A549 (cell line): ENCODE measurements at regions not wholly inside any gene's neighbourhood (a gene's known extent, or its start where the extent isn't known, plus 50 kb on each side); places are given as distances from the start of the nearest gene placed in this dataset.

Experiments
- BCL3 ChIP-seq: fragments of >200 bp; sonication (Bioruptor Twin); formaldehyde crosslinking; IDR thresholded peaks from 3 replicates; pipeline ENCODE4 v1.6.1; 2016
- CTCF ChIP-seq: fragments of >200 bp; sonication (Bioruptor Twin); formaldehyde crosslinking; IDR thresholded peaks from 3 replicates; pipeline ENCODE4 v1.5.1; 2016
- GATA3 ChIP-seq: IDR thresholded peaks from 2 replicates; pipeline ENCODE4 v1.6.1; 2012; ENCODE audit warnings: borderline replicate concordance
- MYC ChIP-seq: IDR thresholded peaks from 2 replicates; pipeline ENCODE4 v1.6.1; 2012; ENCODE audit warnings: mild to moderate bottlenecking, inconsistent platforms, low read length, improper control_type of control experiment, borderline replicate concordance
- USF2 ChIP-seq: fragments of 450-650 bp; IDR thresholded peaks from 2 replicates; pipeline ENCODE4 v1.6.1; 2014; ENCODE audit warnings: antibody characterized with exemption

GRCh38 chr4:3368841-3369760, 72.7 kb upstream of the HGFAC start:
- no peak for TF ChIP-seq MYC
- TF ChIP-seq CTCF: no peak
- no peak for TF ChIP-seq USF2
- TF ChIP-seq GATA3: no peak
- no peak for TF ChIP-seq BCL3
